Fibroblast of villous mesenchyme (primary cell): ENCODE measurements at regions not wholly inside any gene's neighbourhood (a gene's known extent, or its start where the extent isn't known, plus 50 kb on each side); places are given as distances from the start of the nearest gene placed in this dataset.
"Not testable (repeated sequence)": the region's sequence is repeated elsewhere in the genome, so short reads cannot be mapped to it uniquely, and the experiment has no call there.

Source experiments
- DNase-seq: peaks from one replicate; pipeline ENCODE4 v3.0.0-alpha.2; 2010; ENCODE audit warnings: low read depth
- H3K4me3 ChIP-seq: 2 replicates; pipeline ENCODE4 v1.5.1; 2011; ENCODE audit warnings: low read depth, mild to moderate bottlenecking, low read length
- CTCF ChIP-seq: IDR thresholded peaks from 2 replicates; pipeline ENCODE4 v1.5.1; 2012; ENCODE audit warnings: low read depth, mild to moderate bottlenecking, low read length; ENCODE audit not compliant: insufficient read depth

- no peak for DNase-seq
- no peak for TF ChIP-seq CTCF
- no peak overlapping the region for H3K4me3 ChIP-seq
These were observed 183.5 kb downstream of the SPRY2 start for GRCh38 chr13:80157261-80157932.

- not testable (repeated sequence) for DNase-seq, H3K4me3 ChIP-seq
These were observed 188.8 kb downstream of the SPRY2 start for GRCh38 chr13:80152142-80152541.

GRCh38 chr13:80151016-80151415 is 189.9 kb downstream of the SPRY2 start:
- no peak for DNase-seq
- no peak for TF ChIP-seq CTCF
- H3K4me3 ChIP-seq, result no peak overlapping the region

- no peak for TF ChIP-seq CTCF
- no peak for DNase-seq
- H3K4me3 ChIP-seq, result no peak overlapping the region
These were observed 191.2 kb downstream of the SPRY2 start for GRCh38 chr13:80149736-80150135.

GRCh38 chr13:80145171-80145690 is 195.7 kb downstream of the SPRY2 start:
- no peak for DNase-seq
- no peak overlapping the region for H3K4me3 ChIP-seq
- no peak for TF ChIP-seq CTCF

- TF ChIP-seq CTCF, result no peak
- DNase-seq, result no peak
- H3K4me3 ChIP-seq, result no peak overlapping the region
These were observed 196.4 kb downstream of the SPRY2 start for GRCh38 chr13:80144493-80144892.

GRCh38 chr13:80141123-80141849 is 199.6 kb downstream of the SPRY2 start:
- no peak for TF ChIP-seq CTCF
- peak; percentile 63 for DNase-seq

More at GRCh38 chr13:80141123-80141849, 199.6 kb downstream of the SPRY2 start:
- H3K4me3 ChIP-seq, result no peak overlapping the region
